ENCODE measurements at regions not wholly inside any gene's neighbourhood (a gene's known extent, or its start where the extent isn't known, plus 50 kb on each side); places are given as distances from the start of the nearest gene placed in this dataset.

DNA sequence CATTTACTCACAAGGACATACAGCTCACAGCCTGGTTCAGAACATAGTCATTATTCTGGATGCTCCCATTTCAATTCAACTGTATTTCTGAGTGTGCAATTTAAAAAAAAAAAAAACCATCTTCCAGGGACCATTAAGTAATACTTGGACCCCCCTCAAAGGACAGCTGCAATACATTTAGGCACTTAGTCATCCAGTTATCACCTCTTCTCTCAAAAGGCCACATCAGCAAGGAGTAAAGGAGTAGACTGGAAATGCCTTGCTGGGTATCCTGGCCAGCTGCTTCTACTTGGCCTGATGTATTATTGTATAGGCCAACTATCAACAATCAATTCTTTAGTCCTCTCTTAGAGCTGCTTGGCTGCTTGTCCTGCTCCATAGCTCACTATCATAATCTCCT is 211.4 kb upstream of the SETMAR start:
- ChIA-PET CTCF (no interaction called here), POLR2A (no interaction called here)
- Mint-ChIP-seq H3K4me1 (no peaks in the 10 kb centered on the region), H3K27ac (no peak overlapping the region), H3K4me3 (no peak overlapping the region), H3K27me3 (ENCODE audit: low read depth) (no peaks in the 10 kb centered on the region; the same call in 1 of the 2 replicates), H3K9me3 (0 out of 2 replicates have a peak, but pooled peaks cover 3% of the 10 kb centered on the region), H3K36me3 (no peaks in the 10 kb centered on the region)
- no peak for ATAC-seq
- TF ChIP-seq HMGA2 (CRISPR knock-in tag; IDR thresholded peaks at IDR 0.05) = no peak
- no peak for TF ChIP-seq FOXJ3 (CRISPR knock-in tag; IDR thresholded peaks at IDR 0.05; ENCODE audit: borderline replicate concordance)
- DNase-seq (ENCODE audit: low spot score) = no peak

DNA sequence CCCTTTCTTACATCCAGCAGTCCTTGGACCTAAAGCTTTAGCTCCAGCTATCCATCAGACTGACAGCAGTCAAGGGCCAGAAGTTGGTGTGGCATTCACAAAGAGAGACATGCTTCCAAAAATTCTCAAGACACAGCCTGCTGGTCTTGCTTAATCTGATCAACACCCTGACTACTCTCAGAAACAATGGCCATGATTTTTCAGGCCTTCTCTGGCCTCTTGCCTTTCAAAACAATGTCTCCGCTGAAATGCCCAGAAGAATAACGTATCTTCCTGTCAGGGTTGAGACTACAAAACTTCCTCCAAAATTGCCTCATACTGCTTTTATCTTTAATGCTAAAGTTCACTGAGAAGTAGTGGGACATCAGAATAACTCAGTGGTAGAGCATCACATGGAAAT is 205.4 kb upstream of the SETMAR start:
- Mint-ChIP-seq H3K27me3 (ENCODE audit: low read depth) (peaks cover 4% of the 10 kb centered on the region; the same call in 1 of the 2 replicates), H3K4me3 (no peak overlapping the region), H3K9me3 (peaks cover 34% of the 10 kb centered on the region), H3K27ac (no peak overlapping the region), H3K36me3 (no peaks in the 10 kb centered on the region), H3K4me1 (no peaks in the 10 kb centered on the region)
- POLR2A ChIA-PET = no interaction called here
- TF ChIP-seq, protein P1, sequence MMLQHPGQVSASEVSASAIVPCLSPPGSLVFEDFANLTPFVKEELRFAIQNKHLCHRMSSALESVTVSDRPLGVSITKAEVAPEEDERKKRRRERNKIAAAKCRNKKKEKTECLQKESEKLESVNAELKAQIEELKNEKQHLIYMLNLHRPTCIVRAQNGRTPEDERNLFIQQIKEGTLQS (CRISPR knock-in tag; conservative IDR thresholded peaks at IDR 0.05) = no peak
- TF ChIP-seq NFE2L1 (CRISPR knock-in tag; IDR thresholded peaks at IDR 0.05) = no peak
- no peak for TF ChIP-seq RORB (CRISPR knock-in tag; IDR thresholded peaks at IDR 0.05)
- TF ChIP-seq ZNF671 (CRISPR knock-in tag; IDR thresholded peaks at IDR 0.05) = no peak
- no peak for TF ChIP-seq ESRRA (CRISPR knock-in tag; IDR thresholded peaks at IDR 0.05; ENCODE audit: borderline replicate concordance)
- TF ChIP-seq, protein P2, sequence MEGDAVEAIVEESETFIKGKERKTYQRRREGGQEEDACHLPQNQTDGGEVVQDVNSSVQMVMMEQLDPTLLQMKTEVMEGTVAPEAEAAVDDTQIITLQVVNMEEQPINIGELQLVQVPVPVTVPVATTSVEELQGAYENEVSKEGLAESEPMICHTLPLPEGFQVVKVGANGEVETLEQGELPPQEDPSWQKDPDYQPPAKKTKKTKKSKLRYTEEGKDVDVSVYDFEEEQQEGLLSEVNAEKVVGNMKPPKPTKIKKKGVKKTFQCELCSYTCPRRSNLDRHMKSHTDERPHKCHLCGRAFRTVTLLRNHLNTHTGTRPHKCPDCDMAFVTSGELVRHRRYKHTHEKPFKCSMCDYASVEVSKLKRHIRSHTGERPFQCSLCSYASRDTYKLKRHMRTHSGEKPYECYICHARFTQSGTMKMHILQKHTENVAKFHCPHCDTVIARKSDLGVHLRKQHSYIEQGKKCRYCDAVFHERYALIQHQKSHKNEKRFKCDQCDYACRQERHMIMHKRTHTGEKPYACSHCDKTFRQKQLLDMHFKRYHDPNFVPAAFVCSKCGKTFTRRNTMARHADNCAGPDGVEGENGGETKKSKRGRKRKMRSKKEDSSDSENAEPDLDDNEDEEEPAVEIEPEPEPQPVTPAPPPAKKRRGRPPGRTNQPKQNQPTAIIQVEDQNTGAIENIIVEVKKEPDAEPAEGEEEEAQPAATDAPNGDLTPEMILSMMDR (IDR thresholded peaks at IDR 0.05) = no peak
- TF ChIP-seq, protein P3, sequence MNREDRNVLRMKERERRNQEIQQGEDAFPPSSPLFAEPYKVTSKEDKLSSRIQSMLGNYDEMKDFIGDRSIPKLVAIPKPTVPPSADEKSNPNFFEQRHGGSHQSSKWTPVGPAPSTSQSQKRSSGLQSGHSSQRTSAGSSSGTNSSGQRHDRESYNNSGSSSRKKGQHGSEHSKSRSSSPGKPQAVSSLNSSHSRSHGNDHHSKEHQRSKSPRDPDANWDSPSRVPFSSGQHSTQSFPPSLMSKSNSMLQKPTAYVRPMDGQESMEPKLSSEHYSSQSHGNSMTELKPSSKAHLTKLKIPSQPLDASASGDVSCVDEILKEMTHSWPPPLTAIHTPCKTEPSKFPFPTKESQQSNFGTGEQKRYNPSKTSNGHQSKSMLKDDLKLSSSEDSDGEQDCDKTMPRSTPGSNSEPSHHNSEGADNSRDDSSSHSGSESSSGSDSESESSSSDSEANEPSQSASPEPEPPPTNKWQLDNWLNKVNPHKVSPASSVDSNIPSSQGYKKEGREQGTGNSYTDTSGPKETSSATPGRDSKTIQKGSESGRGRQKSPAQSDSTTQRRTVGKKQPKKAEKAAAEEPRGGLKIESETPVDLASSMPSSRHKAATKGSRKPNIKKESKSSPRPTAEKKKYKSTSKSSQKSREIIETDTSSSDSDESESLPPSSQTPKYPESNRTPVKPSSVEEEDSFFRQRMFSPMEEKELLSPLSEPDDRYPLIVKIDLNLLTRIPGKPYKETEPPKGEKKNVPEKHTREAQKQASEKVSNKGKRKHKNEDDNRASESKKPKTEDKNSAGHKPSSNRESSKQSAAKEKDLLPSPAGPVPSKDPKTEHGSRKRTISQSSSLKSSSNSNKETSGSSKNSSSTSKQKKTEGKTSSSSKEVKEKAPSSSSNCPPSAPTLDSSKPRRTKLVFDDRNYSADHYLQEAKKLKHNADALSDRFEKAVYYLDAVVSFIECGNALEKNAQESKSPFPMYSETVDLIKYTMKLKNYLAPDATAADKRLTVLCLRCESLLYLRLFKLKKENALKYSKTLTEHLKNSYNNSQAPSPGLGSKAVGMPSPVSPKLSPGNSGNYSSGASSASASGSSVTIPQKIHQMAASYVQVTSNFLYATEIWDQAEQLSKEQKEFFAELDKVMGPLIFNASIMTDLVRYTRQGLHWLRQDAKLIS (CRISPR knock-in tag; IDR thresholded peaks at IDR 0.05; ENCODE audit: borderline replicate concordance) = no peak
- no peak for TF ChIP-seq MYBL2 (CRISPR knock-in tag; IDR thresholded peaks at IDR 0.05)
- no peak for TF ChIP-seq CREB1 (CRISPR knock-in tag; IDR thresholded peaks at IDR 0.05)
- TF ChIP-seq JAZF1 (CRISPR knock-in tag; IDR thresholded peaks at IDR 0.05) = no peak
- TF ChIP-seq, protein P4, sequence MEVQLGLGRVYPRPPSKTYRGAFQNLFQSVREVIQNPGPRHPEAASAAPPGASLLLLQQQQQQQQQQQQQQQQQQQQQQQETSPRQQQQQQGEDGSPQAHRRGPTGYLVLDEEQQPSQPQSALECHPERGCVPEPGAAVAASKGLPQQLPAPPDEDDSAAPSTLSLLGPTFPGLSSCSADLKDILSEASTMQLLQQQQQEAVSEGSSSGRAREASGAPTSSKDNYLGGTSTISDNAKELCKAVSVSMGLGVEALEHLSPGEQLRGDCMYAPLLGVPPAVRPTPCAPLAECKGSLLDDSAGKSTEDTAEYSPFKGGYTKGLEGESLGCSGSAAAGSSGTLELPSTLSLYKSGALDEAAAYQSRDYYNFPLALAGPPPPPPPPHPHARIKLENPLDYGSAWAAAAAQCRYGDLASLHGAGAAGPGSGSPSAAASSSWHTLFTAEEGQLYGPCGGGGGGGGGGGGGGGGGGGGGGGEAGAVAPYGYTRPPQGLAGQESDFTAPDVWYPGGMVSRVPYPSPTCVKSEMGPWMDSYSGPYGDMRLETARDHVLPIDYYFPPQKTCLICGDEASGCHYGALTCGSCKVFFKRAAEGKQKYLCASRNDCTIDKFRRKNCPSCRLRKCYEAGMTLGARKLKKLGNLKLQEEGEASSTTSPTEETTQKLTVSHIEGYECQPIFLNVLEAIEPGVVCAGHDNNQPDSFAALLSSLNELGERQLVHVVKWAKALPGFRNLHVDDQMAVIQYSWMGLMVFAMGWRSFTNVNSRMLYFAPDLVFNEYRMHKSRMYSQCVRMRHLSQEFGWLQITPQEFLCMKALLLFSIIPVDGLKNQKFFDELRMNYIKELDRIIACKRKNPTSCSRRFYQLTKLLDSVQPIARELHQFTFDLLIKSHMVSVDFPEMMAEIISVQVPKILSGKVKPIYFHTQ (CRISPR knock-in tag; IDR thresholded peaks at IDR 0.05) = no peak
- no peak for TF ChIP-seq HMGA2 (CRISPR knock-in tag; IDR thresholded peaks at IDR 0.05)
- TF ChIP-seq ZNF416 (CRISPR knock-in tag; IDR thresholded peaks at IDR 0.05) = no peak
- no peak for TF ChIP-seq GTF2I (CRISPR knock-in tag; conservative IDR thresholded peaks at IDR 0.05)
- no peak for TF ChIP-seq ZNF232 (CRISPR knock-in tag; IDR thresholded peaks at IDR 0.05)
- TF ChIP-seq PRRX2 (CRISPR knock-in tag; IDR thresholded peaks at IDR 0.05) = no peak
- TF ChIP-seq, protein P5, sequence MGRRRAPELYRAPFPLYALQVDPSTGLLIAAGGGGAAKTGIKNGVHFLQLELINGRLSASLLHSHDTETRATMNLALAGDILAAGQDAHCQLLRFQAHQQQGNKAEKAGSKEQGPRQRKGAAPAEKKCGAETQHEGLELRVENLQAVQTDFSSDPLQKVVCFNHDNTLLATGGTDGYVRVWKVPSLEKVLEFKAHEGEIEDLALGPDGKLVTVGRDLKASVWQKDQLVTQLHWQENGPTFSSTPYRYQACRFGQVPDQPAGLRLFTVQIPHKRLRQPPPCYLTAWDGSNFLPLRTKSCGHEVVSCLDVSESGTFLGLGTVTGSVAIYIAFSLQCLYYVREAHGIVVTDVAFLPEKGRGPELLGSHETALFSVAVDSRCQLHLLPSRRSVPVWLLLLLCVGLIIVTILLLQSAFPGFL (CRISPR knock-in tag; IDR thresholded peaks at IDR 0.05; ENCODE audit: borderline replicate concordance) = no peak
- TF ChIP-seq, protein P6, sequence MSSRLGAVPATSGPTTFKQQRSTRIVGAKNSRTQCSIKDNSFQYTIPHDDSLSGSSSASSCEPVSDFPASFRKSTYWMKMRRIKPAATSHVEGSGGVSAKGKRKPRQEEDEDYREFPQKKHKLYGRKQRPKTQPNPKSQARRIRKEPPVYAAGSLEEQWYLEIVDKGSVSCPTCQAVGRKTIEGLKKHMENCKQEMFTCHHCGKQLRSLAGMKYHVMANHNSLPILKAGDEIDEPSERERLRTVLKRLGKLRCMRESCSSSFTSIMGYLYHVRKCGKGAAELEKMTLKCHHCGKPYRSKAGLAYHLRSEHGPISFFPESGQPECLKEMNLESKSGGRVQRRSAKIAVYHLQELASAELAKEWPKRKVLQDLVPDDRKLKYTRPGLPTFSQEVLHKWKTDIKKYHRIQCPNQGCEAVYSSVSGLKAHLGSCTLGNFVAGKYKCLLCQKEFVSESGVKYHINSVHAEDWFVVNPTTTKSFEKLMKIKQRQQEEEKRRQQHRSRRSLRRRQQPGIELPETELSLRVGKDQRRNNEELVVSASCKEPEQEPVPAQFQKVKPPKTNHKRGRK (CRISPR knock-in tag; IDR thresholded peaks at IDR 0.05; ENCODE audit: borderline replicate concordance) = no peak
- ATAC-seq (no peak), DNase-seq (ENCODE audit: low spot score) (no peak)
- CTCF ChIA-PET = no interaction called here
